HG03342 (cell line): ENCODE measurements at regions not wholly inside any gene's neighbourhood (a gene's known extent, or its start where the extent isn't known, plus 50 kb on each side); places are given as distances from the start of the nearest gene placed in this dataset.
"Not testable (repeated sequence)": the region's sequence is repeated elsewhere in the genome, so short reads cannot be mapped to it uniquely, and the experiment has no call there.

Source experiments
- ATAC-seq: cut with Tn5 transposase; IDR thresholded peaks from one replicate; pipeline ENCODE4 v1.9.1; 2021; ENCODE audit warnings: mild to moderate bottlenecking, moderate library complexity; ENCODE audit not compliant: unreplicated experiment

DNA sequence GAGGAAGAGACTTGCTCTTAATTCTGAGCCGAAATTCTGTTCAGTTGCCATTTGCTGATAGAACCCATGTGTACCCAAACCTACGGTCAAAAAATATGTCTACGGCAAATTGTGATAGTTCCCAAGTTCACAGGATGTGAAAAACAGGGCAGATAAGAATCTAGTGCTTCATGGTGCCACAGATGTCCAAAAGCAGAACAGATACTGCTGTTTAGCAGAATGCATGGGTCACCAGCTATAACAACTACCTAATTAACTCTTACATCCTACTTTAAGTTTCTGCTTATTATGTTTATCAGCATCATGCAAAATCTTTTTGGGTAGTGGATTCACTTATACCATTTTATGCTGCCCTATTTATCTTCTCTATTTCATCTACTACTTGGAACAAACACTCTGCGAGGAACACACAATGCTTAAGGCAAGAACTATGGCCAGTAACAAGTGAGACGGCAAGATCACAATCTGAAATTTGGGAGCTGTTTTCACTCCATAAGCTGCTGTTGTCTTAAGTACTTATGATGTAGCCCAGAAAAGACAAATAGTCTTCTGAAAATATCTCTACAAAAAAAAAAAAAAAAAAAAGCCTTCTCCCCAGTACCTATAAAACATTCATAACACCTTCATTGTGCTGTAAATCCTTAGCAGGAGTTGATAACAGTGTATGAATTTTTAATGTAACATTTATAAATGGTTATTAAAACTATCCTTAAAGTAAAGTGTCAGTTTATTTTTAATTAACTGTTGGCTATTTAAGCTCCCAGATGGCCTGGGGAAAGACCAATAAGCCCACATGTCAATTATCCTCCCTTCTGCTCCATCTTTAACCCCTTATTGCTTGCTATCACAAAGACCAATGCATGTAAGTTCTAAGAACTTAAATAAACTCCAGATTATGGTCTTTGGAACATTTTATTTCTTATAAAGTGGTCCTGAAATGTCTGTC lies 232.3 kb downstream of the TLR4 start:
- ATAC-seq = peak; percentile 98

DNA sequence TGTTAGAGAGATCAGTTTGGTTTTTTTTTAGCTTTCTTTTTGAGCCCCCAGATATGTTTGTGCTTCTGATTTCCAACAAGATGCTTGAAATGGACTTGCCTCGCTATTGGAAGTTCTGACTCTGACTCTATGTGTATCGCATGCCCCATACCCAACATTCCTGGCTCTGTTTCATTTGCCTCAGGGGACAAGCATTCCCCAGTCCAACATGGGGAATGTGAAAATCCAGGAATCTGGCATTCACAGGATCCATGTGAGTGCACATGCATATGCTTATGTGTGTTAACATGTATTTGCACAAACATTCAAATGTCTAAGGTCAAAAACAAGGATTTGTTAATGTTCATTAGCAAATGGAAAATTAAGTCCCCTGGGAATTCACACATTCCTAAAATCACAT lies 233.9 kb downstream of the TLR4 start:
- no peak for ATAC-seq

GRCh38 chr9:117938896-117939295 lies 234.7 kb downstream of the TLR4 start:
- ATAC-seq = no peak

GRCh38 chr9:117944750-117945149 lies 240.5 kb downstream of the TLR4 start:
- not testable (repeated sequence) for ATAC-seq

DNA sequence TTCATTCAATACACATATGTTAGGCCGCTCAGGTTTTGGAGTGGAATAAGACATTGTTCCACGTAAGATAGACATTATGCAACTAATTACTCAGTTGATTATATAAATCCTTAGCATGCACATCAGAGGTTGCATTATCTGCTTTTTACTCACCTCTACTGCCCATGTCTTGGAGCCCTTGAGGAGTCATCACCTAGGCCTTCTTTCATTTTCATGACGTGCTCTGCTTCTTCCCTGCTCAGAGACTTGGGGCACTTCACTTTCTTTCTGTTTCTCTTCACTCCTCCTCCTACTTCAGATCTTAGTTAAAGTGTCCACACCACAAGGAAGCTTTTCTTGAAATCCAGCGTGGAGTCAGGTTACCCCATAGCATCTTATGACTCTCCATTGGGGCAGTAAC lies 241.1 kb downstream of the TLR4 start:
- no peak for ATAC-seq

GRCh38 chr9:117951127-117951526 lies 246.9 kb downstream of the TLR4 start:
- ATAC-seq = no peak

GRCh38 chr9:117952581-117952980 lies 248.4 kb downstream of the TLR4 start:
- no peak for ATAC-seq

- ATAC-seq = no peak
Measured at GRCh38 chr9:117957267-117957666, 253.1 kb downstream of the TLR4 start.

- no peak for ATAC-seq
Measured at GRCh38 chr9:117958726-117959125, 254.5 kb downstream of the TLR4 start.

DNA sequence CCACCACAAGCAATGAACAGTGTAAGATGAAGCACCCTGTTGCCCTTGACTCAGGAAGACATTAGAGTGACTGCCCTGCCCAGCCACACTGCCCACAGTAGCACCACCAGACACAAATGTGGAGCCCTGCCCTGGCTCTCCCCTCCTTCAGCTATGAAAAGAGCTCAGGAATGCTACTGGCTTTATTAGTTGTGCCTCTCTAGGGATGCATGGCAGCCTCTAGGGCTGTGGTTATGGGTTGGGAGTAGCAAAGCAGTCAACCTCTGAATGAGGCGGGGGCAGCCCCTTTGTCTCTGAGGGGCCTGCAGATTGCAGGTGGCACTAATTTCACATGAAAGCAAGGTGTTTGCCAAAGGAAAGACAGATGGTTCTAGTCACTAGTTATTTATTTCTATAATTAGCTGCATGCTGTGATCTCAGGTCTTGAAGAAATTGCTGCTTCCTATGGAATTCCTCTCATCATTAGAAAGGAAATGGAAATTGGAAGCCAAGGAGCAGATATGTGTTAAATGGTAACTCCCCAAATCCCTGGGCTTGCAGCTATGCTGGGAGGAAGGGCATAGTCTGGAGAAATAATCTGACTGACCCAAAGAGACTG lies 259.4 kb downstream of the TLR4 start:
- ATAC-seq = no peak

GRCh38 chr9:117970276-117971050 lies 266.3 kb downstream of the TLR4 start:
- no peak for ATAC-seq

DNA sequence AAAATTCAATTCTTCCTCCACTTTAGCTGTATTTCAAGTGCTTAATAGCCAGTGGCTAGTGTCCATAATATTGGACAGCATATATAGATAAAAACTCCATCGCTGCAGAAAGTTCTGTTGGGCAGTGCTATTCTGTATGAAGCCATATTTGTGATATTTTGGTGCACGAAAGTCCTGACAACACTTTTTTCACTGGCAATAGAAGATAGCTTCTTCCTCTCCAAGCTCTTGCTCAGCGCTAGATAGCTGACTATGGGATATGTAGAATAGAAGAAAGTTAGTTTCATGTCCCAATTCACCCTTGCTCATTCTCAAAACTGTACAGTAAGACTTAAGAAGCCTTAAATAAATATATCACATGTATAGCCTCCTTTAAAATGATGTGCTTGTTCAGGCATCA lies 269.9 kb downstream of the TLR4 start:
- ATAC-seq = no peak

DNA sequence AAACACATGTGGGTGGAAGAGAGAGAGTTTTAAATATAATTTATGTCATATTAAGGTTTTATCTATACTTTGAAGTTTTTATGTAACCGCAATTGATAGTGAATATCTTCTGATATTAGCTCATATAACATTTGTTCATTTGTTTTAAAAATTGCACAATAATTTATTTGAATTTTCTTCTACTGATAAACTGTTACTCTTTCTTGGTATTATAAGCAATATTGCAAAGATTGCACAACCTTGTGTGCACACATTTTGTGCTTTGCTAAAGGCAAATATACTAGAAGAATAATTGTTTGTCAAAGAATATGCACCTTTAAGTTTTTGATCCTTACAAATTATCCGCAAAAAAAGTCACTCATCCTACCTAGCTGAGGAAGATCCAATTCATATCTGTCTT lies 275.7 kb downstream of the TLR4 start:
- no peak for ATAC-seq

- no peak for ATAC-seq
Measured at GRCh38 chr9:117987945-117988344, 283.7 kb downstream of the TLR4 start.

- ATAC-seq = no peak
Measured at GRCh38 chr9:117992006-117992405, 287.8 kb downstream of the TLR4 start.

- no peak for ATAC-seq
Measured at GRCh38 chr9:118000581-118000980, 296.4 kb downstream of the TLR4 start.

GRCh38 chr9:118003240-118003639 lies 299.0 kb downstream of the TLR4 start:
- ATAC-seq = no peak

DNA sequence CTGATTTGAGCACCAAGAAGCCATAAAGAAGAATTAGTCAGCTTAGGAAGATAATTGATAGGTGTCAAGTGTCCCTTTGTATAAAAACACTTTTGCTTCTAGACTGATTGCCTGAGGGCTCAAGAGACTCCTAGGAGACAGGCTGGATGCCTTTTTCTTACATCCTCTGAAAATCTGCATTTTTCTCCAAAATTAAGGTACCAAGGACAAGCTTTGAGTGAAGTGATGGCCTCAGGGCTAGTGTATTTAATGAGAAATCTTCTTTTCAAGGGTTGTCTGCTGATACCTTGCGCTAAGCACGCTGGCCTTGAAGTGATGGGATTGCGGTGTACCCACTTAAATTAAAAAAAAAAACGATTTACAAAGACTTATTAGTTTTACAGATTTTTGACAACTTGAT lies 304.0 kb downstream of the TLR4 start:
- no peak for ATAC-seq

DNA sequence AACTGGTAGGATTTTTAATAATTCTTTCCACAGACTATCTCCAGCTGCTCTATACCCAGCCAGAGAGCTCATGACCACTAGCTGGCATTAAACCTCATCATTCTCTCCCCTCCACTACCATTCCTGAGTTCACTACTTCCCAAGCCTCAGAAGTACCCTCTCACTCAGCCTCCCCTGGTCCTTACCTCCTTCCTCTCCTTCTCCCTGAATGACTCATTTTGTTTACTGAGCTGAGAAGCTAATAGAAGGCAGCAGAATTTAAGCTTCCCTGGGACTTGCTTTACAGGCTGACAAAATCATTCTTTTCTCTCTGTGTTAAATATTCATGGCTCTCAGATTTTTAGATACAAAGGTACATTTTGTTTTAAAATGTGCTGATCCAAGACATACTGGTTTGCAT lies 305.4 kb downstream of the TLR4 start:
- ATAC-seq = no peak

- ATAC-seq = no peak
Measured at GRCh38 chr9:118017607-118018122, 313.5 kb downstream of the TLR4 start.

- ATAC-seq = no peak
Measured at GRCh38 chr9:118023644-118024043, 319.4 kb downstream of the TLR4 start.
